ENCODE measurements at regions not wholly inside any gene's neighbourhood (a gene's known extent, or its start where the extent isn't known, plus 50 kb on each side); places are given as distances from the start of the nearest gene placed in this dataset.

DNA sequence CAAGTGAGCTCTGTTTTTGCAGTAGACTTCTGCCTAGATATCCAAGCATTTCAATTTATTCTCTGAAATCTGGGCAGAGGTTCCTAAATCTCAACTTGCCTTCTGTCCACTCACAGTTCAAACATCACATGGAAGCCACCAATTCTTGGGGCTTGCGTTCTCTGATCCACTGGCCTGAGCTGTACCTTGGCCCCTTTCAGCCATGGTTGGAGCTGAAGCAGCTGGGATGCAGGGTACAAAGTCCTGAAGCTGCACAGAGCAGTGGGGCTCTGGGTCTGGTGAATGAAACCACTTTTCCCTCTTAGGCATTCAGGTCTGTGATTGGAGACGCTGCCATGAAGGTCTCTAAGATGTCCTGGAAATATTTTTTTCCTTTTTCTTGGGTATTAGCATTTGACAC lies 137.6 kb upstream of the KDM5D start:
- TF ChIP-seq, protein P1, sequence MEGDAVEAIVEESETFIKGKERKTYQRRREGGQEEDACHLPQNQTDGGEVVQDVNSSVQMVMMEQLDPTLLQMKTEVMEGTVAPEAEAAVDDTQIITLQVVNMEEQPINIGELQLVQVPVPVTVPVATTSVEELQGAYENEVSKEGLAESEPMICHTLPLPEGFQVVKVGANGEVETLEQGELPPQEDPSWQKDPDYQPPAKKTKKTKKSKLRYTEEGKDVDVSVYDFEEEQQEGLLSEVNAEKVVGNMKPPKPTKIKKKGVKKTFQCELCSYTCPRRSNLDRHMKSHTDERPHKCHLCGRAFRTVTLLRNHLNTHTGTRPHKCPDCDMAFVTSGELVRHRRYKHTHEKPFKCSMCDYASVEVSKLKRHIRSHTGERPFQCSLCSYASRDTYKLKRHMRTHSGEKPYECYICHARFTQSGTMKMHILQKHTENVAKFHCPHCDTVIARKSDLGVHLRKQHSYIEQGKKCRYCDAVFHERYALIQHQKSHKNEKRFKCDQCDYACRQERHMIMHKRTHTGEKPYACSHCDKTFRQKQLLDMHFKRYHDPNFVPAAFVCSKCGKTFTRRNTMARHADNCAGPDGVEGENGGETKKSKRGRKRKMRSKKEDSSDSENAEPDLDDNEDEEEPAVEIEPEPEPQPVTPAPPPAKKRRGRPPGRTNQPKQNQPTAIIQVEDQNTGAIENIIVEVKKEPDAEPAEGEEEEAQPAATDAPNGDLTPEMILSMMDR (IDR thresholded peaks at IDR 0.05; ENCODE audit: borderline replicate concordance, extremely low read depth, insufficient read depth): no peak
- Histone ChIP-seq H3K4me1 (ENCODE audit: control insufficient read depth in 2 of 3, insufficient read depth in 2 of 3, low read depth in 1 of 3, low read length in 3 of 3) (no peaks in the 10 kb centered on the region), H3K27me3 (ENCODE audit: control insufficient read depth, insufficient read depth, low read length) (no peaks in the 10 kb centered on the region), H3K27ac (ENCODE audit: low read depth in 2 of 2, low read length in 2 of 2) (no peak overlapping the region), H3K9ac (ENCODE audit: low read length in 3 of 3) (no peak overlapping the region), H3K36me3 (ENCODE audit: control insufficient read depth in 2 of 3, insufficient read depth in 3 of 3, low read length in 3 of 3) (no peaks in the 10 kb centered on the region), H3K9me3 (ENCODE audit: control insufficient read depth in 2 of 3, insufficient read depth in 1 of 3, low read length in 3 of 3) (no peaks in the 10 kb centered on the region), H3K4me3 (ENCODE audit: low read length in 3 of 3) (no peak overlapping the region)
- no peak for FAIRE-seq
- intact Hi-C loops (cut with DNase I): no loop called here
- no peak for DNase-seq

DNA sequence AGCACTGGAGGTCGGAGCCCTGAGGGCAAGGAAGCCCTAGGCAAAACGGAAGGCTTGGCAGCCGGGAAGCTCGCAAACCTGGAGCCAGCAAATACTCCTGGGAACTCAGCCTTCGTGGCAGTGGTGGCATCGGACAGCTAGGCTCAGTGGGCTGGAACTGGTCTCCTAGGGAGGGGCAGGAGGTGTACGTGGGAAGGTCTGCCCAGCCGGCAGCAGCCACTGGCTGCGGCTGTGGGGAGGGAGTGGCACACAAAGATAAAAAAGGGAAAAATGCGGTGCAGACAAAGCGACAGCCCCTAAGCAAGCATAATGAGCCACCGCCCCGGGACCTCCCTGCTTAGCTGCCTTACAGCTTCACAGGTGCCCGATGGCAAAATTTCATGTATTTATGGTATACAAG lies 125.2 kb upstream of the KDM5D start:
- TF ChIP-seq, protein P1 (IDR thresholded peaks at IDR 0.05; ENCODE audit: borderline replicate concordance, extremely low read depth, insufficient read depth): no peak

DNA sequence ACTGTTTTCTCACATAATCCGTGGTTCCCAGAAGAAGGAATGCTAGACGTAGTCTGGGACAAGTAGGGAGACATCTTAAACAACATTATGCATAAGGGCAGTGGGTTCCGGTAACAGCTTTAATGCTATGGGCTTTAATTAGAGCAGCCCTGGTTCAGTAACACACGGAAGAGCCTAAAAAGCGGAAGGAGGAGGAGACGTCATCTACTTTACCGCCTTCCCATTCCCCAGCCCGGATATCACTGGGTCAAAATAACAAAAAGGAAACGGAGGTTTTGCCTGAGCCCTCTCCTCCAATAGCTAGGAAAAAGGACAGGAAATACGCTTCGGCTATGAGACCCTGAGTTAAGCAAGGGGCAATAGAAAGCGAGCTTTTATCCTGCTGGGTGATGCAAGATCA lies 124.8 kb upstream of the KDM5D start:
- Histone ChIP-seq H3K36me3 (ENCODE audit: control insufficient read depth in 2 of 3, insufficient read depth in 3 of 3, low read length in 3 of 3) (no peaks in the 10 kb centered on the region), H3K27ac (ENCODE audit: low read depth in 2 of 2, low read length in 2 of 2) (no peak overlapping the region), H3K4me3 (ENCODE audit: low read length in 3 of 3) (no peak overlapping the region), H3K4me1 (ENCODE audit: control insufficient read depth in 2 of 3, insufficient read depth in 2 of 3, low read depth in 1 of 3, low read length in 3 of 3) (no peaks in the 10 kb centered on the region), H3K9me3 (ENCODE audit: control insufficient read depth in 2 of 3, insufficient read depth in 1 of 3, low read length in 3 of 3) (no peaks in the 10 kb centered on the region), H3K9ac (ENCODE audit: low read length in 3 of 3) (no peak overlapping the region), H3K27me3 (ENCODE audit: control insufficient read depth, insufficient read depth, low read length) (no peaks in the 10 kb centered on the region)
- DNase-seq (no peak), FAIRE-seq (no peak)
- intact Hi-C loops (cut with DNase I): no loop called here
- TF ChIP-seq, protein P1 (IDR thresholded peaks at IDR 0.05; ENCODE audit: borderline replicate concordance, extremely low read depth, insufficient read depth): no peak

More for the DNA sequence above, 125.2 kb upstream of the KDM5D start:
- intact Hi-C loops (cut with DNase I): no loop called here
- Histone ChIP-seq H3K27ac (ENCODE audit: low read depth in 2 of 2, low read length in 2 of 2) (no peak overlapping the region), H3K27me3 (ENCODE audit: control insufficient read depth, insufficient read depth, low read length) (no peaks in the 10 kb centered on the region), H3K9ac (ENCODE audit: low read length in 3 of 3) (no peak overlapping the region), H3K4me3 (ENCODE audit: low read length in 3 of 3) (no peak overlapping the region), H3K36me3 (ENCODE audit: control insufficient read depth in 2 of 3, insufficient read depth in 3 of 3, low read length in 3 of 3) (no peaks in the 10 kb centered on the region), H3K4me1 (ENCODE audit: control insufficient read depth in 2 of 3, insufficient read depth in 2 of 3, low read depth in 1 of 3, low read length in 3 of 3) (no peaks in the 10 kb centered on the region), H3K9me3 (ENCODE audit: control insufficient read depth in 2 of 3, insufficient read depth in 1 of 3, low read length in 3 of 3) (no peaks in the 10 kb centered on the region)
- no peak for DNase-seq
- FAIRE-seq: no peak

DNA sequence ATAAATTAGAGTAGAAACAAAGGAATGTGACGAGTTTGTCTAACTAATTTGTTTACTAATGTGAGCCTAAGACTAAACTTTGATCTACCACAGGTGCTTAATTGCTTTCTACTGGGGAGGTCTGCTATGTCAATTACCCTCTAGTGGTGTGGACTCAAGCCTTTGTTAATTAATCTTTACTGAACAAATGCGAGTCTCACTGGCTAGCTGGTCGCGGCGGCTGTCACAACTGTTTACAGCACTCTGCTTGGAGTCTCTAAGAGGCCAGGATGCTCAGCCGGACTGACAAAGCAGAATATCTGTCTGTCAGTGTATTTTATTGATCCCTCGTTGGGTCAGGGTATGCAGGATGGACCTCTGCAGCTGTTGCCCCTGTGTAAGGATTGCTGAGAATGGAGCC lies 124.1 kb upstream of the KDM5D start:
- TF ChIP-seq, protein P1 (IDR thresholded peaks at IDR 0.05; ENCODE audit: borderline replicate concordance, extremely low read depth, insufficient read depth): no peak

More for the DNA sequence above, 124.1 kb upstream of the KDM5D start:
- intact Hi-C loops (cut with DNase I): no loop called here
- Histone ChIP-seq H3K9ac (ENCODE audit: low read length in 3 of 3) (no peak overlapping the region), H3K27me3 (ENCODE audit: control insufficient read depth, insufficient read depth, low read length) (no peaks in the 10 kb centered on the region), H3K9me3 (ENCODE audit: control insufficient read depth in 2 of 3, insufficient read depth in 1 of 3, low read length in 3 of 3) (no peaks in the 10 kb centered on the region), H3K36me3 (ENCODE audit: control insufficient read depth in 2 of 3, insufficient read depth in 3 of 3, low read length in 3 of 3) (no peaks in the 10 kb centered on the region), H3K4me1 (ENCODE audit: control insufficient read depth in 2 of 3, insufficient read depth in 2 of 3, low read depth in 1 of 3, low read length in 3 of 3) (no peaks in the 10 kb centered on the region), H3K4me3 (ENCODE audit: low read length in 3 of 3) (no peak overlapping the region), H3K27ac (ENCODE audit: low read depth in 2 of 2, low read length in 2 of 2) (no peak overlapping the region)
- FAIRE-seq (no peak), DNase-seq (no peak)

Data from kidney (tissue), 13 donors.